HFF-Myc (cell line): ENCODE measurements at regions not wholly inside any gene's neighbourhood (a gene's known extent, or its start where the extent isn't known, plus 50 kb on each side); places are given as distances from the start of the nearest gene placed in this dataset.

Source experiments
- DNase-seq: peaks from one replicate; pipeline ENCODE4 v3.0.0-alpha.2; 2011; ENCODE audit warnings: low read depth; ENCODE audit errors: extremely low read depth
- H3K4me3 ChIP-seq: replicated peaks from 2 replicates; pipeline ENCODE4 v1.5.1; 2011; ENCODE audit warnings: low read depth, mild to moderate bottlenecking, control low read depth, low read length
- TF ChIP-seq, protein P1 (sequence below): IDR thresholded peaks from 2 replicates; pipeline ENCODE4 v1.5.1; 2012; ENCODE audit warnings: mild to moderate bottlenecking, low read depth, low read length, control low read depth; ENCODE audit errors: missing control alignments

DNA sequence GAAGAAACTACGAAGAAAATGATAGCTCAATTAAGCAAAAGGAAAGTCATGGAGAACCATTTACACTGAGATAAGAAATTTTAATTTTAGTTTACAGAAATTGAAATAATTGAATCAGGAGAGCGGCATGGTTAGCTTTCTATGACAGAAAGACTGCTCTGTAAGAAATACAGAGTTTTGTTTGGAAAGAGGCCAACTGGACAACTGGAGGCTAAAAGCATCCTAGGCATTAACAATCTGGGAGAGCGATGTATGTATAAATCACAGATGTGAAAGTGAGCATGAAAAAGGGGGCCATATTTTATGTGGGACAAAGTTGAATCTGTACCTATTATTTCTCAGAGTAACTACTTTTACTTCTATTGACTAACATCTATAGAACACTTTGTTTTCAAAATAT is 1608.8 kb upstream of the PCDH20 start:
- no peak for DNase-seq
- TF ChIP-seq, protein P1, sequence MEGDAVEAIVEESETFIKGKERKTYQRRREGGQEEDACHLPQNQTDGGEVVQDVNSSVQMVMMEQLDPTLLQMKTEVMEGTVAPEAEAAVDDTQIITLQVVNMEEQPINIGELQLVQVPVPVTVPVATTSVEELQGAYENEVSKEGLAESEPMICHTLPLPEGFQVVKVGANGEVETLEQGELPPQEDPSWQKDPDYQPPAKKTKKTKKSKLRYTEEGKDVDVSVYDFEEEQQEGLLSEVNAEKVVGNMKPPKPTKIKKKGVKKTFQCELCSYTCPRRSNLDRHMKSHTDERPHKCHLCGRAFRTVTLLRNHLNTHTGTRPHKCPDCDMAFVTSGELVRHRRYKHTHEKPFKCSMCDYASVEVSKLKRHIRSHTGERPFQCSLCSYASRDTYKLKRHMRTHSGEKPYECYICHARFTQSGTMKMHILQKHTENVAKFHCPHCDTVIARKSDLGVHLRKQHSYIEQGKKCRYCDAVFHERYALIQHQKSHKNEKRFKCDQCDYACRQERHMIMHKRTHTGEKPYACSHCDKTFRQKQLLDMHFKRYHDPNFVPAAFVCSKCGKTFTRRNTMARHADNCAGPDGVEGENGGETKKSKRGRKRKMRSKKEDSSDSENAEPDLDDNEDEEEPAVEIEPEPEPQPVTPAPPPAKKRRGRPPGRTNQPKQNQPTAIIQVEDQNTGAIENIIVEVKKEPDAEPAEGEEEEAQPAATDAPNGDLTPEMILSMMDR = no peak
- no peak overlapping the region for H3K4me3 ChIP-seq

DNA sequence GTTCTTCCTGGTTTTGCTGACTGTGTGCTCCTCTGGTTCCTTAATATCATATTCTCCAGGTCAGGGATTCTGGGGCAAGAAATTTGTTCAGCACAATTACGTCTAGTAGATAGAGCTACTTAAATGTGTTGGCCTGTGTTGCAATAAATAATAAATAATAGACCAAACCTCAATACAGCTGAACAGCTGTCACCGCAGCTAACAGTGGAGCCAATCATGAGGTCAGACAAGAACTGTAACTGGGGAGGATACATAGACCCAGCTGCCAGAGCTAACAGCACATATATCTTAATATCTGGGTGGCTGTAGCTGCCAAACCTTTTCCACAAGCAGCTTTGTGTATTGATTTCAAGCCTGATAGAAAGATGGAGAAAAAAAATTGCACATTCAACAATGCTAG is 1596.3 kb upstream of the PCDH20 start:
- TF ChIP-seq, protein P1 = no peak
- DNase-seq = no peak
- no peak overlapping the region for H3K4me3 ChIP-seq

DNA sequence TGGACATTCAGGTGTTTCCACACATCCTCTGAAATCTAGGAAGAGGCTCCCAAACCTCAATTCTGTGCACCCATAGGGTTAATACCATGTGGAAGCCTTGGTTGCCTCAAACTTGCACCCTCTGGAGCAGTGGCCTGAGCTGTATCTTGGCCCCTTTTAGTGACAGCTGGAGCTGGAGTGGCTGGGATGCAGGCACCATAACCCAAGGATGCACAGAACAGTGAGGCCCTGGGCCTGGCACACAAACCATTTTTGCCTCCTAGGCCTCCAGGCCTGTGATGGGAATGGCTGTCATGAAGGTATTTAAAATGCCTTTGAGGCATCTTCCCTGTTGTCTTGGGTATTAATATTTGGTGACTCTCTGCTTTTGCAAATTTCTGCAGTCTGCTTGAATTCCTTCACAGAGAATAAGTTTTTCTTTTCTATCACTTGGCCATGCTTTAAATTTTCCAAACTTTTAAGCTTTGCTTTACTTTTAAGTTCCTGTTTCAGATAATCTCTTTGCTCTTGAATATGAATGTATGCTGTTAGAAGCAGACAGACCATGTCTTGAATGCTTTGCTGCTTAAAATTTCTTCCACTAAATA is 1594.5 kb upstream of the PCDH20 start:
- no peak overlapping the region for H3K4me3 ChIP-seq
- no peak for DNase-seq
- TF ChIP-seq, protein P1 = no peak

DNA sequence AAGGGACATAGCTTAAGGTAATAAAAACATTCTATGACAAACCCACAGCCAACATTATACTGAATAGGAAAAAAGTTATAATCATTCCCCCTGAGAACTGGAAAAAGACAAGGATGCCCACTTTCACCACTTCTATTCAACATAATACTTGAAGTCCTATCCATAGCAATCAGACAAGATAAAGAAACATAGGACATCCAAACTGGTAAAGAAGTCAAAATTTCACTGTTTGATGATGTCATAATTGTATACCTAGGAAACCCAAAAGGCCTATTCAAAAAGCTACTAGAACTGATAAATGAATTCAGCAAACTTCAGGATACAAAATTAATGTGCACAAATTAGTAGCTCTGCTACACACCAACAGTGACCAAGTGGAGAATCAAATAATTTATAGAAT is 1590.0 kb upstream of the PCDH20 start:
- DNase-seq = no peak
- TF ChIP-seq, protein P1 = no peak
- H3K4me3 ChIP-seq = no peak overlapping the region

DNA sequence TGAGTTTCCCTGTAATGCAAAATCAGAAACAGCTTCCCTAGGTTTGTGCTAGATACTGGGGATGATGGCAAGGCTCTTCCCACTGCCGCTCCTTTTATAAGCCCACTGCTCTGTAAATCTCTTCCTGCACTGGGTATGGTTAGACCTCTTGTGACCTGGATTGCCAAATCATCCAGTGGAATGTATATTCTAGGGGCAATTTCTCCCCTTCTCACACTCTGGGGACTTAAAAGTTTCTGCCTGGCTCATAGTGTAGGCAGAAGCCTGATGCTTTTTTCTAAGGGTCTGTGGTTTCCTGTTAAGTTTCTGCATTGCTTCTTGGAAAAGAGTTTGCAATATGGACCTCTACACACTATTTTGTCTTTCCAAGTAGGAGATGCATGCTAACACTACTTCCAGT is 1582.0 kb upstream of the PCDH20 start:
- TF ChIP-seq, protein P1 = no peak
- DNase-seq = no peak
- H3K4me3 ChIP-seq = no peak overlapping the region

DNA sequence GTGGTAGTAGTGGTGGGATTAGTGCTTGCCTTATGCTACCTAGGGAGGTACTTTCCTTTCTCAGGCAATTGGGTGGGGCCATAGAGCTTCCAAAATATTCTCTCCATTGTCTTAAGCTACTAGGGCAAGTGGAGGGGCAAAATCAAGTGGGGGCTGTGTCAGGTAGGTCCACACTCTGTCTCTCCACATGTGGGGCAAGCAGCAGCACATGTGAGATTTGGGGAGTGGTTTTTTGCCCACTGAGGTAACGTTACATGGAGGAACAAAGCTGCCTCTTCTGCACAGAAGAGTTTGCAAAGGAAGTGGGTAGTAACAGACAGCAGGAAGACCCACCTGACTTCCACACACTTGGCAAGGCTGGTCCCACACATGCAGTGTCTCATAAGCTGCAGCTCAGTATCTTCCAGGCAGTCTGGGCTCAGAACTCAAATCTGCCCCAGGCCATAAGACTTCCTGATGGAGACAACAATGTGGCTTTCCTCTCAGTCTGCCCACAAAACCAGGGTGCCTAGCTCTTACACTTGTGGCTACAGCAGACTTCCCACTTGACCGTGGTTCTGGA is 1581.5 kb upstream of the PCDH20 start:
- TF ChIP-seq, protein P1 = no peak
- DNase-seq = no peak
- no peak overlapping the region for H3K4me3 ChIP-seq

DNA sequence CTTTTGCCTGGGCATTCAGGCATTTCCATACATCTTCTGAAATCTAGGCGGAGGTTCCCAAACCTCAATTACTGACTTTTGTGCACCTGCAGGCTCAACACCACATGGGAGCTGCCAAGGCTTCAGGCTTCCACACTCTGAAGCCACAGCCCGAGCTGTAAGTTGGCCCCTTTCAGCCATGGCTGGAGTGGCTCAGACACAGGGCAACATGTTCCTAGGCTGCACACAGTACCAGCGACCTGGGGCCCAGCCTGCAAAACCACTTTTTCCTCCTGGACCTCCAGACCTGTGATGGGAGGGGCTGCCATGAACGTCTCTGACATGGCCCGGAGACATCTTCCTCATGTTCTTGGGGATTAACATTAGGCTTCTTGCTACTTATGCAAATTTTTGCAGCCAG is 1558.2 kb upstream of the PCDH20 start:
- DNase-seq = no peak
- TF ChIP-seq, protein P1 = no peak
- no peak overlapping the region for H3K4me3 ChIP-seq
